Upper lobe of left lung (tissue), 6 donors: ENCODE measurements at regions not wholly inside any gene's neighbourhood (a gene's known extent, or its start where the extent isn't known, plus 50 kb on each side); places are given as distances from the start of the nearest gene placed in this dataset.

ENCODE experiments used
- ATAC-seq, 2 donors: fragments of 200-7000 bp; cut with Tn5 transposase; one replicate each; pipeline ENCODE4 v1.9.1; 2022; ENCODE audit warnings: mild to moderate bottlenecking in 2 of 2, moderate library complexity in 2 of 2; ENCODE audit not compliant: low FRiP score in 2 of 2
- DNase-seq, 2 donors: peaks; one replicate each; pipeline ENCODE4 v3.0.0-alpha.2; 2019 to 2020
- H3K27ac ChIP-seq, 4 donors: fragments of 200-600 bp; sonication (generic); one replicate each; pipeline ENCODE4 v1.5.1; 2016 to 2019
- H3K27me3 ChIP-seq, 4 donors: fragments of 200-600 bp; sonication (generic); one replicate each; pipeline ENCODE4 v1.5.1; 2017 to 2019
- H3K36me3 ChIP-seq, 4 donors: fragments of 200-600 bp; sonication (generic); one replicate each; pipeline ENCODE4 v1.5.1; 2016 to 2019
- H3K4me1 ChIP-seq, 4 donors: fragments of 200-600 bp; sonication (generic); one replicate each; pipeline ENCODE4 v1.5.1; 2018 to 2019
- H3K4me3 ChIP-seq, 4 donors: fragments of 200-600 bp; sonication (generic); one replicate each; pipeline ENCODE4 v1.5.1; 2017 to 2019; ENCODE audit warnings: mild to moderate bottlenecking in 2 of 4, moderate library complexity in 1 of 4
- H3K9me3 ChIP-seq, 4 donors: fragments of 200-600 bp; sonication (generic); one replicate each; pipeline ENCODE4 v1.5.1; 2018 to 2019
- EP300 ChIP-seq, 4 donors: sonication (generic); formaldehyde crosslinking; IDR thresholded peaks; one replicate each; pipeline ENCODE4 v1.5.1; 2017; ENCODE audit warnings: antibody characterized with exemption in 4 of 4, control low read depth in 2 of 4
- POLR2A ChIP-seq, 4 donors: fragments of 450-650 bp; IDR thresholded peaks; one replicate each; pipeline ENCODE4 v1.5.1; 2016 to 2017; ENCODE audit warnings: antibody characterized with exemption in 4 of 4, mild to moderate bottlenecking in 2 of 4
- POLR2AphosphoS5 ChIP-seq, 2 donors: sonication (generic); formaldehyde crosslinking; IDR thresholded peaks; one replicate each; pipeline ENCODE4 v1.5.1; 2017; ENCODE audit warnings: antibody characterized with exemption in 2 of 2
- WGBS, 2 donors: methylation state at CpG; one replicate each; pipeline ENCODE4 v1.1.5; 2017 to 2018; 5-methylcytosine and 5-hydroxymethylcytosine counted together
- TF ChIP-seq, protein P1 (sequence below), 6 experiments: fragments of 450-650 bp in 4 of 6; fragments of 200-600 bp in 2 of 6; sonication (generic) in 2 of 6; IDR thresholded peaks; one replicate each; pipeline ENCODE4 v1.5.1; 2016 to 2019; ENCODE audit warnings: antibody characterized with exemption in 6 of 6
- donor health status: DM: no; HTN: no; CAD: no; lungs with moderate emphysema.
- donor health status: DM: no; HTN: yes; CAD: no; lungs with severe emphysema.

DNA sequence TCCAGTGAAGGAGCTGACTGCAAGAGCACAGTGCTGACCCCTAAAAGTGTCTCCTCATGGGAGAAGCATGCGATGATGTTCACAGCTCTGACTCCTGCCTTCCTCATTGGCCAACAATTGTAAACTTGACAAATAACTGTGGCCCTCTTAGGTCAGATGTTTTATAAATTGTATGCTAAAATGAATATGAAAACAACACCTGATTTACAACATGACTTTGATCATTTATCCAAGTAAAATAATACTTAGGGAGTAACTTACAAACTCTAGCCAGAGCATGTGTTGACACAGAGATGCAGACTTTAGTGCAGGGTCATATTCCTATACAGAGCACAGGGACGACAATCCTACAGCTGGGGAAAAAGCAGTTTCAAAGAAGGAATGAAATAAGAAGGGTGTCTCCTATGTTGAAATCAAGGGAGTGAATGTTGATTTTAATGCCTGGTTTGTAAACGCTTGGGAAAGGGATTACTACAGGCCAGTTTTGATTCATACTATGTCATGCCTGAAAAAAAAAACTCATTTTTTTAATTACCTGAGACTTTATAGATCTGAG is 391.4 kb upstream of the AKR1E2 start:
- TF ChIP-seq, protein P1, sequence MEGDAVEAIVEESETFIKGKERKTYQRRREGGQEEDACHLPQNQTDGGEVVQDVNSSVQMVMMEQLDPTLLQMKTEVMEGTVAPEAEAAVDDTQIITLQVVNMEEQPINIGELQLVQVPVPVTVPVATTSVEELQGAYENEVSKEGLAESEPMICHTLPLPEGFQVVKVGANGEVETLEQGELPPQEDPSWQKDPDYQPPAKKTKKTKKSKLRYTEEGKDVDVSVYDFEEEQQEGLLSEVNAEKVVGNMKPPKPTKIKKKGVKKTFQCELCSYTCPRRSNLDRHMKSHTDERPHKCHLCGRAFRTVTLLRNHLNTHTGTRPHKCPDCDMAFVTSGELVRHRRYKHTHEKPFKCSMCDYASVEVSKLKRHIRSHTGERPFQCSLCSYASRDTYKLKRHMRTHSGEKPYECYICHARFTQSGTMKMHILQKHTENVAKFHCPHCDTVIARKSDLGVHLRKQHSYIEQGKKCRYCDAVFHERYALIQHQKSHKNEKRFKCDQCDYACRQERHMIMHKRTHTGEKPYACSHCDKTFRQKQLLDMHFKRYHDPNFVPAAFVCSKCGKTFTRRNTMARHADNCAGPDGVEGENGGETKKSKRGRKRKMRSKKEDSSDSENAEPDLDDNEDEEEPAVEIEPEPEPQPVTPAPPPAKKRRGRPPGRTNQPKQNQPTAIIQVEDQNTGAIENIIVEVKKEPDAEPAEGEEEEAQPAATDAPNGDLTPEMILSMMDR (IDR thresholded peaks at IDR 0.05), result no peak
- DNase-seq, result no peak

DNA sequence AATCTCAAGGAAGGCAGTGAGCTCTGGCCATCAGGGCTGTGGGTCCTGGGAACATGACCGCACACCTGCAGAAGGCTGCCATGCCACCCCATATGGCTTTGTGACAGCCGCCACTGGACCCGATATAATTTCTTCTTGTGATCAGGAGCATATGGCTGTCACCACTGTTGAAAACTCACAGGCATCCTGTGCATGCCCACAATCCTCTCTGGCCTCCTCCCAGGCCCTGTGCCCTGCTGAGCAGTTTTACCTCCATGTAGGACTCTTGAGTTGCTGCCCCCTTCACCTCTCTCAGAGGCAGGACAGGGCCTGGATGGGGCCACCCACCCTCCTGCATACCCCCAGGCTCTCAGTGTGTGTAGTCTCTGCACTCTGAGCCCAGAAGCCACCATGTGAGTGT is 391.9 kb upstream of the AKR1E2 start:
- Histone ChIP-seq H3K36me3 (no peaks in the 10 kb centered on the region), H3K9me3 (no peaks in the 10 kb centered on the region), H3K4me3 (no peak overlapping the region), H3K27me3 (no peaks in the 10 kb centered on the region), H3K4me1 (peaks cover 0 to 8% (median 5%) of the 10 kb centered on the region in 4 donors), H3K27ac (no peak overlapping the region)
- no peak for DNase-seq
- ATAC-seq, result peak in 1 of 2 donors; percentile 51
- WGBS, 2 donors, result 93 to 94% methylated on average over 3 of the region's 3 CpGs
- TF ChIP-seq, protein P1 (IDR thresholded peaks at IDR 0.05), result no peak
- TF ChIP-seq POLR2A (IDR thresholded peaks at IDR 0.05) (no peak), POLR2AphosphoS5 (IDR thresholded peaks at IDR 0.05) (no peak), EP300 (IDR thresholded peaks at IDR 0.05) (no peak)

More for the DNA sequence above, 391.4 kb upstream of the AKR1E2 start:
- ATAC-seq, result no peak
- no peak overlapping the region for H3K27ac ChIP-seq
- no peaks in the 10 kb centered on the region for H3K27me3 ChIP-seq
- no peaks in the 10 kb centered on the region for H3K36me3 ChIP-seq
- H3K4me3 ChIP-seq, result no peak overlapping the region
- 81 to 85% methylated on average over 3 of the region's 3 CpGs for WGBS, 2 donors
- H3K4me1 ChIP-seq, result peaks cover 0 to 8% (median 6%) of the 10 kb centered on the region in 4 donors
- H3K9me3 ChIP-seq, result no peaks in the 10 kb centered on the region

DNA sequence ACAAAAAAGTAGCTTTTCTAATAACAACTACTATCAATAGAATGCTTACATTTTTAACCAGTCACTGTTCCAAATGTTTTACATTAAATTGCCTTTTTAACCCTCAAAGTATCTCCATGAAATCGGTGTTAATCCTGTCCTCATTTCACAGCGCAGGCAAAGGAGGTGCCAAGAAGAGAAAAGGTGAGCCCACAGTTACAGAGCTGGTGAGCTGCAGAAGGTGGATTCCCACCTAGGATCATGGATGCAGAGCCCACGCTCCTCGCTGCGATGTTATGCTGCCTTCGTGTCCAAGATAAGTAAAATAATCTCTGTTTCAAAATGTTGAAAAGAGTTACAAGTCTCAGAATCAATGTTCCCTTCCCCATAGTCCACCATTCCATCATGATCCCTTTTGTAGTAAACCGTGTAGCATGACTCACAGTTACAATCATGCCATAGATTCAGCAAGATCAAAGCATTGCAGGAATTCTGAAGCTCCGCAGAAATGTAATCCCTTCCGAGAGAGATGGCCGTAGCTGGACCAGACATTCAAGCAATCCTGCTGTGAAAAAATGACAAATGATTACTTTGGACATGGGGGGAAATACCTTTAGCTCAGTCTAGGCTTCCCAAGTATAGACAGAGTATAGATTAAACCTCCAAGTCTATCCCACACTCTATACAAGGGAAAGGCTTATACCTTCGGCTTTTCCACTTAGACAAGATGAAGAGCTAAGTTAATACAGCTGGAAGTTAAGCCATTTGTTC is 394.7 kb upstream of the AKR1E2 start:
- H3K27ac ChIP-seq, result no peak overlapping the region
- DNase-seq (no peak), ATAC-seq (no peak)
- no peaks in the 10 kb centered on the region for H3K4me1 ChIP-seq
- H3K36me3 ChIP-seq, result no peaks in the 10 kb centered on the region
- no peak overlapping the region for H3K4me3 ChIP-seq
- H3K9me3 ChIP-seq, result no peaks in the 10 kb centered on the region
- TF ChIP-seq POLR2A (IDR thresholded peaks at IDR 0.05) (no peak), POLR2AphosphoS5 (IDR thresholded peaks at IDR 0.05) (no peak), EP300 (IDR thresholded peaks at IDR 0.05) (no peak)
- TF ChIP-seq, protein P1 (IDR thresholded peaks at IDR 0.05), result no peak
- WGBS, 2 donors, result 90 to 92% methylated on average over 11 of the region's 11 CpGs
- no peaks in the 10 kb centered on the region for H3K27me3 ChIP-seq

DNA sequence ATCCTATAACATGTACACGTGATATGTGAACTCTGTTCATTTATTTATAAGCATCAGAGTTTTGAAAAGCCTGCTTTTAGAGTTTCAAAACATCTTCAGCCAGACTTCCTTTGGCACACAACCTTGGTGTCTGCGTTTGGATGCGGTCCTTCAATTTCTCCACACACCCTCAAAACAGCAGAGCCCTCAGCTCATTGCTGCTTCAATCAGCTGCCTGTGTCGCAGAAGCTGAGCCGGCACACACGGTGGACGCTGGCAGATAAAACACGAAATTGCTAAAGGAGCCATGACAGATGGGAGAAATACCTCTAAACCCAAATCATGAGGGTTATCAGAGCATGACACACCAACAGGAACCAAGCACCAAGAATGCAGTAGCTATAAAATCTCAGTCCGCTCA is 396.4 kb upstream of the AKR1E2 start:
- TF ChIP-seq POLR2A (IDR thresholded peaks at IDR 0.05), result no peak
- no peak for TF ChIP-seq POLR2AphosphoS5 (IDR thresholded peaks at IDR 0.05)
- no peak for TF ChIP-seq EP300 (IDR thresholded peaks at IDR 0.05)
- TF ChIP-seq, protein P1 (IDR thresholded peaks at IDR 0.05), result no peak
- H3K27ac ChIP-seq, result no peak overlapping the region
- no peak overlapping the region for H3K4me3 ChIP-seq
- H3K9me3 ChIP-seq, result no peaks in the 10 kb centered on the region
- no peaks in the 10 kb centered on the region for H3K4me1 ChIP-seq
- H3K36me3 ChIP-seq, result no peaks in the 10 kb centered on the region
- 69 to 78% methylated on average over 9 of the region's 9 CpGs for WGBS, 2 donors
- H3K27me3 ChIP-seq, result no peaks in the 10 kb centered on the region
- DNase-seq (peak in 1 of 2 donors; percentile 13), ATAC-seq (no peak)

DNA sequence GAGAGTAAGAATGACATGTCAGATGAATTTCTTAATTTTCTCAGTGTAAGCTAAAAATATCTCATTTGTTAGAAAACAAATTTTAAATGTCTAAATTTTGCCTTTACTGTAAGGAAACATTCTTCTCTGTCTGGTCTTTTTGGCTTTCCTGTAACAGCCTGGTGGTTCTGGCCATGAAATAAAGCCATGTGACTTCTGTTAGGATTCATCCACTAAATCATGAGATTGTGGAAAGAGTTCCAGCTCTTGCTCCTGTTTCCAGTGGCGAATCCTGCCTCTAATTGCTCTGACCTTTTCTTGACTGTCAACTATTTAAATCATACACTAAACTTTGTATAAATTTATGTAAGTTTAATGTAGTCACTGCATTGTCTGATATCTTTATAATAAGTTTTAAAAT is 398.5 kb upstream of the AKR1E2 start:
- DNase-seq (no peak), ATAC-seq (no peak)
- Histone ChIP-seq H3K9me3 (no peaks in the 10 kb centered on the region), H3K36me3 (no peaks in the 10 kb centered on the region), H3K4me3 (no peak overlapping the region), H3K27ac (no peak overlapping the region), H3K4me1 (no peaks in the 10 kb centered on the region), H3K27me3 (no peaks in the 10 kb centered on the region)
- WGBS, 2 donors, result 63 to 88% methylated on average over 1 of the region's 1 CpG
- TF ChIP-seq POLR2AphosphoS5 (IDR thresholded peaks at IDR 0.05), result no peak
- no peak for TF ChIP-seq POLR2A (IDR thresholded peaks at IDR 0.05)
- TF ChIP-seq EP300 (IDR thresholded peaks at IDR 0.05), result no peak
- TF ChIP-seq, protein P1 (IDR thresholded peaks at IDR 0.05), result no peak
